ENCODE measurements at regions not wholly inside any gene's neighbourhood (a gene's known extent, or its start where the extent isn't known, plus 50 kb on each side); places are given as distances from the start of the nearest gene placed in this dataset.
"Not testable (repeated sequence)": the region's sequence is repeated elsewhere in the genome, so short reads cannot be mapped to it uniquely, and the experiment has no call there.

- Histone ChIP-seq H3K36me3 (ENCODE audit: control insufficient read depth, insufficient read depth, low read length) (no peaks in the 10 kb centered on the region), H3K27ac (ENCODE audit: low read depth, low read length, severe bottlenecking) (no peak overlapping the region), H3K4me1 (ENCODE audit: control insufficient read depth, insufficient read depth, low read length, poor library complexity, severe bottlenecking) (peaks cover 4% of the 10 kb centered on the region), H3K4me3 (ENCODE audit: extremely low read depth, insufficient read depth, low read length, poor library complexity, severe bottlenecking) (no peak overlapping the region), H3K9me3 (ENCODE audit: control insufficient read depth, low read length) (peaks cover 7% of the 10 kb centered on the region)
- 86% methylated on average over 2 of the region's 2 CpGs; no CpG with 5 or more reads in 1 of the 2 experiments for WGBS, 2 experiments (ENCODE audit: insufficient coverage in 2 of 2)
Observed at GRCh38 chr6:166710084-166710483, 83.0 kb upstream of the RPS6KA2 start.

- no peak overlapping the region for H3K27ac ChIP-seq (ENCODE audit: low read depth, low read length, severe bottlenecking)
- H3K4me1 ChIP-seq (ENCODE audit: control insufficient read depth, insufficient read depth, low read length, poor library complexity, severe bottlenecking): peaks cover 4% of the 10 kb centered on the region
- peaks cover 7% of the 10 kb centered on the region for H3K9me3 ChIP-seq (ENCODE audit: control insufficient read depth, low read length)
- WGBS, 2 experiments (ENCODE audit: insufficient coverage in 2 of 2): 89 to 94% methylated on average over 2 to 4 of the region's 4 CpGs
- no peaks in the 10 kb centered on the region for H3K36me3 ChIP-seq (ENCODE audit: control insufficient read depth, insufficient read depth, low read length)
- H3K4me3 ChIP-seq (ENCODE audit: extremely low read depth, insufficient read depth, low read length, poor library complexity, severe bottlenecking): no peak overlapping the region
Observed at GRCh38 chr6:166708460-166708859, 81.4 kb upstream of the RPS6KA2 start.

GRCh38 chr6:166707045-166707444 is 80.0 kb upstream of the RPS6KA2 start:
- WGBS, 2 experiments (ENCODE audit: insufficient coverage in 2 of 2): 14 to 23% methylated on average over 9 to 10 of the region's 10 CpGs
- H3K9me3 ChIP-seq (ENCODE audit: control insufficient read depth, low read length): peaks cover 7% of the 10 kb centered on the region
- H3K27ac ChIP-seq (ENCODE audit: low read depth, low read length, severe bottlenecking): no peak overlapping the region
- H3K4me3 ChIP-seq (ENCODE audit: extremely low read depth, insufficient read depth, low read length, poor library complexity, severe bottlenecking): no peak overlapping the region
- H3K4me1 ChIP-seq (ENCODE audit: control insufficient read depth, insufficient read depth, low read length, poor library complexity, severe bottlenecking): peaks cover 4% of the 10 kb centered on the region
- H3K36me3 ChIP-seq (ENCODE audit: control insufficient read depth, insufficient read depth, low read length): no peaks in the 10 kb centered on the region

GRCh38 chr6:166705069-166705468 is 78.0 kb upstream of the RPS6KA2 start:
- peaks cover 4% of the 10 kb centered on the region for H3K4me1 ChIP-seq (ENCODE audit: control insufficient read depth, insufficient read depth, low read length, poor library complexity, severe bottlenecking)
- WGBS, 2 experiments (ENCODE audit: insufficient coverage in 2 of 2): 89 to 90% methylated on average over 5 of the region's 7 CpGs
- H3K27ac ChIP-seq (ENCODE audit: low read depth, low read length, severe bottlenecking): no peak overlapping the region
- no peaks in the 10 kb centered on the region for H3K36me3 ChIP-seq (ENCODE audit: control insufficient read depth, insufficient read depth, low read length)
- H3K4me3 ChIP-seq (ENCODE audit: extremely low read depth, insufficient read depth, low read length, poor library complexity, severe bottlenecking): no peak overlapping the region
- no peaks in the 10 kb centered on the region for H3K9me3 ChIP-seq (ENCODE audit: control insufficient read depth, low read length)

GRCh38 chr6:166704171-166704570 is 77.1 kb upstream of the RPS6KA2 start:
- Histone ChIP-seq H3K36me3 (ENCODE audit: control insufficient read depth, insufficient read depth, low read length) (no peaks in the 10 kb centered on the region), H3K4me3 (ENCODE audit: extremely low read depth, insufficient read depth, low read length, poor library complexity, severe bottlenecking) (no peak overlapping the region), H3K4me1 (ENCODE audit: control insufficient read depth, insufficient read depth, low read length, poor library complexity, severe bottlenecking) (no peaks in the 10 kb centered on the region), H3K9me3 (ENCODE audit: control insufficient read depth, low read length) (no peaks in the 10 kb centered on the region), H3K27ac (ENCODE audit: low read depth, low read length, severe bottlenecking) (no peak overlapping the region)
- WGBS, 2 experiments (ENCODE audit: insufficient coverage in 2 of 2): 86 to 87% methylated on average over 7 of the region's 7 CpGs

- no peak overlapping the region for H3K4me3 ChIP-seq (ENCODE audit: extremely low read depth, insufficient read depth, low read length, poor library complexity, severe bottlenecking)
- no peaks in the 10 kb centered on the region for H3K36me3 ChIP-seq (ENCODE audit: control insufficient read depth, insufficient read depth, low read length)
- WGBS, 2 experiments (ENCODE audit: insufficient coverage in 2 of 2): 81 to 94% methylated on average over 2 of the region's 8 CpGs
- H3K4me1 ChIP-seq (ENCODE audit: control insufficient read depth, insufficient read depth, low read length, poor library complexity, severe bottlenecking): no peaks in the 10 kb centered on the region
- H3K9me3 ChIP-seq (ENCODE audit: control insufficient read depth, low read length): no peaks in the 10 kb centered on the region
- no peak overlapping the region for H3K27ac ChIP-seq (ENCODE audit: low read depth, low read length, severe bottlenecking)
Observed at GRCh38 chr6:166703149-166703710, 76.2 kb upstream of the RPS6KA2 start.

- H3K4me3 ChIP-seq (ENCODE audit: extremely low read depth, insufficient read depth, low read length, poor library complexity, severe bottlenecking); H3K4me1 ChIP-seq (ENCODE audit: control insufficient read depth, insufficient read depth, low read length, poor library complexity, severe bottlenecking); H3K36me3 ChIP-seq (ENCODE audit: control insufficient read depth, insufficient read depth, low read length); H3K27ac ChIP-seq (ENCODE audit: low read depth, low read length, severe bottlenecking); H3K9me3 ChIP-seq (ENCODE audit: control insufficient read depth, low read length): not testable (repeated sequence)
- WGBS, 2 experiments (ENCODE audit: insufficient coverage in 2 of 2): 90 to 92% methylated on average over 6 of the region's 8 CpGs
Observed at GRCh38 chr6:166701424-166701823, 74.4 kb upstream of the RPS6KA2 start.

- not testable (repeated sequence) for H3K4me1 ChIP-seq (ENCODE audit: control insufficient read depth, insufficient read depth, low read length, poor library complexity, severe bottlenecking); H3K4me3 ChIP-seq (ENCODE audit: extremely low read depth, insufficient read depth, low read length, poor library complexity, severe bottlenecking); H3K9me3 ChIP-seq (ENCODE audit: control insufficient read depth, low read length); H3K27ac ChIP-seq (ENCODE audit: low read depth, low read length, severe bottlenecking); H3K36me3 ChIP-seq (ENCODE audit: control insufficient read depth, insufficient read depth, low read length)
- WGBS, 2 experiments (ENCODE audit: insufficient coverage in 2 of 2): 81 to 84% methylated on average over 3 of the region's 3 CpGs
Observed at GRCh38 chr6:166700871-166701270, 73.8 kb upstream of the RPS6KA2 start.

- no peak overlapping the region for H3K4me3 ChIP-seq (ENCODE audit: extremely low read depth, insufficient read depth, low read length, poor library complexity, severe bottlenecking)
- H3K27ac ChIP-seq (ENCODE audit: low read depth, low read length, severe bottlenecking): no peak overlapping the region
- no peaks in the 10 kb centered on the region for H3K9me3 ChIP-seq (ENCODE audit: control insufficient read depth, low read length)
- H3K4me1 ChIP-seq (ENCODE audit: control insufficient read depth, insufficient read depth, low read length, poor library complexity, severe bottlenecking): peaks cover 6% of the 10 kb centered on the region
- no peaks in the 10 kb centered on the region for H3K36me3 ChIP-seq (ENCODE audit: control insufficient read depth, insufficient read depth, low read length)
- 88 to 100% methylated on average over 1 of the region's 4 CpGs for WGBS, 2 experiments (ENCODE audit: insufficient coverage in 2 of 2)
Observed at GRCh38 chr6:166697113-166697512, 70.1 kb upstream of the RPS6KA2 start.

- peaks cover 18% of the 10 kb centered on the region for H3K4me1 ChIP-seq (ENCODE audit: control insufficient read depth, insufficient read depth, low read length, poor library complexity, severe bottlenecking)
- no peaks in the 10 kb centered on the region for H3K9me3 ChIP-seq (ENCODE audit: control insufficient read depth, low read length)
- no peak overlapping the region for H3K27ac ChIP-seq (ENCODE audit: low read depth, low read length, severe bottlenecking)
- H3K4me3 ChIP-seq (ENCODE audit: extremely low read depth, insufficient read depth, low read length, poor library complexity, severe bottlenecking): no peak overlapping the region
- H3K36me3 ChIP-seq (ENCODE audit: control insufficient read depth, insufficient read depth, low read length): no peaks in the 10 kb centered on the region
- WGBS, 2 experiments (ENCODE audit: insufficient coverage in 2 of 2): 93 to 96% methylated on average over 5 of the region's 7 CpGs
Observed at GRCh38 chr6:166693880-166694279, 66.8 kb upstream of the RPS6KA2 start.

GRCh38 chr6:166692723-166693302 is 65.8 kb upstream of the RPS6KA2 start:
- no peaks in the 10 kb centered on the region for H3K9me3 ChIP-seq (ENCODE audit: control insufficient read depth, low read length)
- no peaks in the 10 kb centered on the region for H3K36me3 ChIP-seq (ENCODE audit: control insufficient read depth, insufficient read depth, low read length)
- WGBS, 2 experiments (ENCODE audit: insufficient coverage in 2 of 2): 93% methylated on average over 8 to 11 of the region's 12 CpGs
- no peak overlapping the region for H3K27ac ChIP-seq (ENCODE audit: low read depth, low read length, severe bottlenecking)
- peaks cover 24% of the 10 kb centered on the region for H3K4me1 ChIP-seq (ENCODE audit: control insufficient read depth, insufficient read depth, low read length, poor library complexity, severe bottlenecking)
- no peak overlapping the region for H3K4me3 ChIP-seq (ENCODE audit: extremely low read depth, insufficient read depth, low read length, poor library complexity, severe bottlenecking)
